Adrenal gland (tissue), 5 donors: ENCODE measurements at regions not wholly inside any gene's neighbourhood (a gene's known extent, or its start where the extent isn't known, plus 50 kb on each side); places are given as distances from the start of the nearest gene placed in this dataset.

ENCODE experiments used
- CTCF ChIP-seq, 6 experiments: fragments of 450-650 bp in 4 of 6; fragments of 200-600 bp in 2 of 6; sonication (generic) in 1 of 6; IDR thresholded peaks; 1 replicate in 5 of 6; 2 replicates in 1 of 6; pipeline versions ENCODE4 v1.5.1 to v1.8.0; 2016 to 2021; ENCODE audit warnings: antibody characterized with exemption in 6 of 6, mild to moderate bottlenecking in 2 of 6, moderate library complexity in 1 of 6
- POLR2A ChIP-seq, 2 donors: fragments of 450-650 bp; IDR thresholded peaks; one replicate each; pipeline ENCODE4 v1.6.1; 2017; ENCODE audit warnings: antibody characterized with exemption in 2 of 2, mild to moderate bottlenecking in 2 of 2, moderate library complexity in 1 of 2
- donor health status: DM: no; HTN: no; CAD: no.

DNA sequence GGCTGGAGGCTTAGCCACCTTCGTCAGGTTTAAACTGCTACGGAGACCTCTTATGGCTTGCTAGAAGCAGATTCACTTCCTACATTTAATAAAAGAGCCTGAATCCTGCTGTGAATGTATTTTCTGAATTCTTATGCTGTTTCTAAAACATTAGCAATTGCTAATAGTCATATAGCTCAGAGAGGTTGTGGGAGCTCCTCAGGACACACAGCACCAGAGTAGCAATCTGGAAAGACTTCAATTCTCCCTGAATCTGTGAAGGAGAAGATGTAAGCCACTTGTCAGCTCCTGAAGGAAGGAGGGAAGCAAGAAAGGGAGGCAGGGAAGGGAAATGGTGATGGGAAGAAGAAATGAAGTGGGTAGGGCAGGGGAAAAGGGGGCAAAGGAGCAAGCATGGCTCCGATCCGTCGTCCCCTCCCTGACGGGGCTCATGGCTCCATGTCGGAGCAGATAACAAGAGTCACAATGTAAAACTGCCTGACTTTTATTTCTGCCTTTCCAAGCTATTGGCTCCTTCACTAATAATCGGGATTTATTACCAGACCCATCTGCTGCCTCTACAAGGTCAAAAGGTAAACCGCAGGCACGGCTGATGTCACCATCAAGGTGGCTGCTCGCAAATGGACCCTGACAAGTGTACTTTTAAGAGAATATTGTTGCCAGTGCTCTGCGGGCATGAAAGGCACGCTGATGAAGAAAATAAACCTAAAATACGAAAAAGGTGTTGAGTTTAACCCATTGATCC, 656.0 kb upstream of the SALL3 start:
- TF ChIP-seq CTCF (IDR thresholded peaks at IDR 0.05), result no peak
- TF ChIP-seq POLR2A (IDR thresholded peaks at IDR 0.05), result no peak
